Memory B cell (primary cell): ENCODE measurements at regions not wholly inside any gene's neighbourhood (a gene's known extent, or its start where the extent isn't known, plus 50 kb on each side); places are given as distances from the start of the nearest gene placed in this dataset.

Source experiments
- ATAC-seq: fragments of 150-1000 bp; cut with Tn5 transposase; 2 replicates; pipeline ENCODE4 v1.10.0; 2021; ENCODE audit warnings: low read depth, mild to moderate bottlenecking, moderate library complexity
- DNase-seq, 2 donors: peaks; one replicate each; pipeline ENCODE4 v3.0.0; 2022; ENCODE audit warnings: low spot score in 2 of 2
- H3K27ac Mint-ChIP-seq: one replicate; pipeline ENCODE4 v1.8.0; 2022; ENCODE audit warnings: mild to moderate bottlenecking, moderate library complexity, mixed read lengths
- H3K27me3 Mint-ChIP-seq: one replicate; pipeline ENCODE4 v1.8.0; 2022; ENCODE audit warnings: mixed read lengths
- H3K36me3 Mint-ChIP-seq: one replicate; pipeline ENCODE4 v1.8.0; 2022; ENCODE audit warnings: mild to moderate bottlenecking, mixed read lengths
- H3K4me1 Mint-ChIP-seq: one replicate; pipeline ENCODE4 v1.8.0; 2022; ENCODE audit warnings: mixed read lengths
- H3K4me3 Mint-ChIP-seq: one replicate; pipeline ENCODE4 v1.8.0; 2022; ENCODE audit warnings: mild to moderate bottlenecking, moderate library complexity, mixed read lengths
- H3K9me3 Mint-ChIP-seq: one replicate; pipeline ENCODE4 v1.8.0; 2022; ENCODE audit warnings: mixed read lengths

GRCh38 chr17:79420318-79421243 lies 190.3 kb downstream of the RBFOX3 start:
- no peaks in the 10 kb centered on the region for H3K36me3 Mint-ChIP-seq
- H3K4me3 Mint-ChIP-seq = no peak overlapping the region
- H3K9me3 Mint-ChIP-seq = no peaks in the 10 kb centered on the region
- H3K27ac Mint-ChIP-seq = no peak overlapping the region
- no peaks in the 10 kb centered on the region for H3K4me1 Mint-ChIP-seq
- ATAC-seq = no peak
- DNase-seq = no peak
- peaks cover 30% of the 10 kb centered on the region for H3K27me3 Mint-ChIP-seq

- Mint-ChIP-seq H3K9me3 (no peaks in the 10 kb centered on the region), H3K36me3 (no peaks in the 10 kb centered on the region), H3K4me3 (no peak overlapping the region), H3K27me3 (peaks cover 11% of the 10 kb centered on the region), H3K4me1 (no peaks in the 10 kb centered on the region), H3K27ac (no peak overlapping the region)
- ATAC-seq = no peak
- no peak for DNase-seq
Measured at GRCh38 chr17:79417476-79417988, 193.3 kb downstream of the RBFOX3 start.

DNA sequence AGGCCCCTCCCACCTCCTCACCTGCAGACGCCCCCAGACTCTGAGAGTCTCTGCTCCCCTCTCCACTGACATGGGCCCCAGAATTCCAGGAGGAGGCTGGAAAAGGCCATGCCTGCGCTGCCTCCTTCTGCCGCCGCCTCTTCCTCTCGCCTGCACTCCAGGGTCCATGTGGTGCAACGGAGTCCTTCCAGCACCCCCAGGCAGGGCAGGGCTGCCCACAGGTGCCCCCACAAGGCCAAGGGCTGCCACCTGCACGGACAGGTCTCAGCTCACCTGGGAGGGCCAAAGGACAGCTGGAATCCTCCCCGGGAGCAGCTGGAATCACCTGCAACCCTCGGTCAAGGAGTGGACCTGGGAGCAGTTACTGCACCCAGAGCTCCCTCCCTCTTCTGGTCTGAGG lies 194.9 kb downstream of the RBFOX3 start:
- no peak overlapping the region for H3K27ac Mint-ChIP-seq
- no peaks in the 10 kb centered on the region for H3K36me3 Mint-ChIP-seq

DNA sequence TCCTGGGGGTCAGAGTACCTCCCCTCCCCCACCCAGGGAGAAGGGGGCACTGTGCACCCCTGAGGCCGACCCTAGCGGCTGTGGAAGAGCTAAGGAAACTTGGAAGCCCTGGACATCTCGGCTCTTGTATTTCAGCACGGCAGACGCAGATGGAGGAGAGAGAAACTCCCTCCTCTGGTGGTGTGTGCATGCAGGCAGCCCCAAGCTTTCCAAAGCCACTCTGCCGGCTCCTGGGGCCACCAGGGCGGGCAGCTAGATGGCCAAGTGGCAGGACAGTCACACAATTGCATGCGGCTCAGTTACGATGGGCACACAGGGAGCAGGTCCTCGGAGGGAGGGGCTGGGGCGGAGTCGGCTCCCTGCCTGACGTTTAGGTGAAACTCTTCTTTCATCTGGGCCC lies 195.5 kb downstream of the RBFOX3 start:
- DNase-seq (no peak), ATAC-seq (no peak)
- no peak overlapping the region for H3K4me3 Mint-ChIP-seq
- H3K27ac Mint-ChIP-seq = no peak overlapping the region
- H3K36me3 Mint-ChIP-seq = no peaks in the 10 kb centered on the region
- no peaks in the 10 kb centered on the region for H3K4me1 Mint-ChIP-seq
- peaks cover 9% of the 10 kb centered on the region for H3K27me3 Mint-ChIP-seq
- no peaks in the 10 kb centered on the region for H3K9me3 Mint-ChIP-seq

More for the DNA sequence above, 194.9 kb downstream of the RBFOX3 start:
- ATAC-seq = no peak
- Mint-ChIP-seq H3K9me3 (no peaks in the 10 kb centered on the region), H3K4me1 (no peaks in the 10 kb centered on the region), H3K4me3 (no peak overlapping the region), H3K27me3 (peaks cover 9% of the 10 kb centered on the region)
- DNase-seq = no peak

GRCh38 chr17:79414793-79415211 lies 196.0 kb downstream of the RBFOX3 start:
- H3K27ac Mint-ChIP-seq = no peak overlapping the region
- H3K27me3 Mint-ChIP-seq = peaks cover 9% of the 10 kb centered on the region
- ATAC-seq (no peak), DNase-seq (no peak)
- no peaks in the 10 kb centered on the region for H3K9me3 Mint-ChIP-seq
- H3K4me1 Mint-ChIP-seq = no peaks in the 10 kb centered on the region
- H3K36me3 Mint-ChIP-seq = no peaks in the 10 kb centered on the region
- no peak overlapping the region for H3K4me3 Mint-ChIP-seq

- peaks cover 9% of the 10 kb centered on the region for H3K27me3 Mint-ChIP-seq
- DNase-seq (no peak), ATAC-seq (no peak)
- H3K9me3 Mint-ChIP-seq = no peaks in the 10 kb centered on the region
- H3K36me3 Mint-ChIP-seq = no peaks in the 10 kb centered on the region
- no peak overlapping the region for H3K4me3 Mint-ChIP-seq
- H3K4me1 Mint-ChIP-seq = no peaks in the 10 kb centered on the region
- no peak overlapping the region for H3K27ac Mint-ChIP-seq
Measured at GRCh38 chr17:79414063-79414792, 196.6 kb downstream of the RBFOX3 start.

DNA sequence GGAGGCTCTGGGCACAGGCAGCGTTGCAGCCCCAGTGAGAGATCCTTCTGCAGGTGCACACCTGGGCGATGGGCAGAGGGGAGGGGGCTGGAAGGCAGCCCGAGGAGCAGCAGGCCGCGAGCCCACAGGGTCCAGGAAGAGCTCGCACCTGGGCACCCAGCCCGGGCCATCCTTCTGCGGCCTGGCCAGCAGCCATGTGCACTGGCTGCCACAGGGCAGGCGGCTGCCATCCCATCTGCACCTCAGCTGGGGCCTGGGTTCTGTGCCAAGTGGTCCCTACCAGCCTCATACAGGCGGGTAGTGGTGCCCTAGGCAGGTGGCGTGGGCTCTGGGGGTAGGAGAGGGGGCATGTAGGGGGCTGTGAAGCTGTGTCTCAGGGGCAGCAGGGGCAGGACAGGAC lies 197.2 kb downstream of the RBFOX3 start:
- Mint-ChIP-seq H3K9me3 (no peaks in the 10 kb centered on the region), H3K4me3 (no peak overlapping the region), H3K27me3 (peaks cover 9% of the 10 kb centered on the region), H3K36me3 (no peaks in the 10 kb centered on the region), H3K4me1 (no peaks in the 10 kb centered on the region), H3K27ac (no peak overlapping the region)
- no peak for DNase-seq
- ATAC-seq = no peak

- Mint-ChIP-seq H3K36me3 (no peaks in the 10 kb centered on the region), H3K4me1 (no peaks in the 10 kb centered on the region), H3K27me3 (peaks cover 7% of the 10 kb centered on the region), H3K4me3 (no peak overlapping the region), H3K27ac (no peak overlapping the region), H3K9me3 (no peaks in the 10 kb centered on the region)
- ATAC-seq (no peak), DNase-seq (no peak)
Measured at GRCh38 chr17:79412886-79413390, 197.9 kb downstream of the RBFOX3 start.

DNA sequence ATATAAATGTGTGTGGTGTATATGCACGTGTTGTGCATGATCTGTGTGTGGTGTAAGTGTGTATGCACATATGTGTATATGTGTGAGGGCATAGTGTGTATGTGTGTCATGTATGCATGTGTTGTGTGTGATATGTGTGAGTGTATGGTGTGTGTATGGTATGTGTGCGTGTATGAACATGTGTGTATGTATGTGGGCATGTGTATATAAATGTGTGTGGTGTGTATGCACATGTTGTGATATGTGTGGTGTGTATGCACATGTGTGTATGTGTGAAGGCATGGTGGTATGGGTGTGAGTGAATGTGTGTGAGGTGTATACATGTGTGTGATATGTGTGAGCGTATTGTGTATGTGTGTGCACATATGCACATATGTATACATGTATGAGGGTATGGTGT lies 198.7 kb downstream of the RBFOX3 start:
- DNase-seq = no peak
- H3K9me3 Mint-ChIP-seq = no peaks in the 10 kb centered on the region
- H3K4me1 Mint-ChIP-seq = no peaks in the 10 kb centered on the region
- no peak overlapping the region for H3K4me3 Mint-ChIP-seq
- H3K27me3 Mint-ChIP-seq = peaks cover 10% of the 10 kb centered on the region
- H3K27ac Mint-ChIP-seq = no peak overlapping the region
- no peak for ATAC-seq
- no peaks in the 10 kb centered on the region for H3K36me3 Mint-ChIP-seq

DNA sequence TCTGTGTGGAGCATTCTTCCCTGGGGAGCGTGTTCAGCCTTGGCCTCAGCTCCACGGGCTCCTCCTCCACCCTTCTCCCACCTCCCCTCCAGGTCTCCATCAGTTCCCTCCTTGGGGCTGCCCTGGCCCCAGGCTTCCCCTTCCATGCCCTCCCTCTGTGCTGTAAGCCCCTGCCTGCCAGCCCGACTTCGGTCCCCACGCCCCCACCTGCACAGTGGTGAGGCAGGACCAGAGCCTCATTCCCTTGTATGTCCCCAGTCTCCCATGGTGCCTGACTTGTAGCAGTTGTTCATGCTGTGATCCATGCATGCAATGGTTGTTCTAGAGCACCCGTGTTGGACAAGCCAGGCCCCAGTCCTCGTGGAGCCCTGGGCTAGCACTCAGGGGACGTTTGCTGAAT lies 199.4 kb downstream of the RBFOX3 start:
- H3K27ac Mint-ChIP-seq = no peak overlapping the region

DNA sequence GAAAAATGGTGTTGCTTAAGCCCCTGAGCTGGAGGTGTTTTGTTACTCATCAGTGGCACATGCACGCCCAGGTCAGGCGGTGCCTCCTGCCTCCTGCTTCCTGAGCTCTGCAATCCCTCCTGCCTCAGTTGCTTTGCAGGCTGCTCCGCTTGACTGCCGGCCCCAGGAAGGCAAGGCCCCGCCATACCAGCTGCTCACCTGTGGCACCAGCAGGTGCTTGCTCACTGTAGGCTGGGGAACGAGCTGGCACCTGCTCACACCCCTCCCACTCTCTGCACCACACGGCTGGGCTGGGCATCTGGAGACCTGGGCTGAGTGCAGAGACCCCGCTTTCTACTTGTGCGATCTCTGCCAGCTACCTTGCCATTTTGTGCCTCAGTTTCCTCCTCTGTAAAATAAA lies 200.2 kb downstream of the RBFOX3 start:
- ATAC-seq = no peak
- no peak overlapping the region for H3K4me3 Mint-ChIP-seq
- no peaks in the 10 kb centered on the region for H3K36me3 Mint-ChIP-seq
- no peaks in the 10 kb centered on the region for H3K9me3 Mint-ChIP-seq
- H3K4me1 Mint-ChIP-seq = no peaks in the 10 kb centered on the region
- no peak for DNase-seq
- H3K27me3 Mint-ChIP-seq = peaks cover 16% of the 10 kb centered on the region
- no peak overlapping the region for H3K27ac Mint-ChIP-seq

More for the DNA sequence above, 199.4 kb downstream of the RBFOX3 start:
- Mint-ChIP-seq H3K4me3 (no peak overlapping the region), H3K9me3 (no peaks in the 10 kb centered on the region), H3K4me1 (no peaks in the 10 kb centered on the region), H3K27me3 (peaks cover 13% of the 10 kb centered on the region), H3K36me3 (no peaks in the 10 kb centered on the region)
- ATAC-seq (no peak), DNase-seq (no peak)

- no peak overlapping the region for H3K27ac Mint-ChIP-seq
- no peaks in the 10 kb centered on the region for H3K4me1 Mint-ChIP-seq
- H3K36me3 Mint-ChIP-seq = no peaks in the 10 kb centered on the region
- peaks cover 25% of the 10 kb centered on the region for H3K27me3 Mint-ChIP-seq
- H3K9me3 Mint-ChIP-seq = no peaks in the 10 kb centered on the region
- no peak for ATAC-seq
- DNase-seq = no peak
- H3K4me3 Mint-ChIP-seq = no peak overlapping the region
Measured at GRCh38 chr17:79408251-79408650, 202.6 kb downstream of the RBFOX3 start.

- Mint-ChIP-seq H3K27me3 (peaks cover 25% of the 10 kb centered on the region), H3K27ac (no peak overlapping the region), H3K4me1 (no peaks in the 10 kb centered on the region), H3K36me3 (no peaks in the 10 kb centered on the region), H3K4me3 (no peak overlapping the region), H3K9me3 (no peaks in the 10 kb centered on the region)
- ATAC-seq = no peak
- DNase-seq = no peak
Measured at GRCh38 chr17:79407385-79407784, 203.5 kb downstream of the RBFOX3 start.

DNA sequence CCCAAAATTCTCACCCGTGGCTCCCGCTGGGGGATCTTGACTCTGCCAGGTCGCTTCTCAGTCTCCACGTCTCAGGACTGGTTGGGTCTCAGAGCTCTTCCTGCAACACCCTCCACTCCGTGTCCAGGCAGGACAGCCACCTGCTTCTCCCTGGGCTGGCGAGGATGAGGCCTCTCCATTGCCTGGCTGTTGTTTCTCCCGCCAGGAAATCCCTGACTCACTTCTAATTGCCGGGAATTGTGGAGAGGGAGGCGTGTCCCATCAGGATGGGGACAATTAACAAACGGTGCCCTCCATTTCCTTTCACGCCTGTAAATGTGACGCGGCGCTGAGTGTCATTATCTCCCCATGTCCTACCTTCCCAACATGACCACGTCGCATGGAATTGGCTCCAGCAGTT lies 204.5 kb downstream of the RBFOX3 start:
- no peaks in the 10 kb centered on the region for H3K9me3 Mint-ChIP-seq

More for the DNA sequence above, 204.5 kb downstream of the RBFOX3 start:
- H3K4me3 Mint-ChIP-seq = no peak overlapping the region
- no peak overlapping the region for H3K27ac Mint-ChIP-seq
- ATAC-seq = no peak
- peaks cover 2% of the 10 kb centered on the region for H3K4me1 Mint-ChIP-seq
- no peak for DNase-seq
- H3K27me3 Mint-ChIP-seq = peaks cover 27% of the 10 kb centered on the region
- H3K36me3 Mint-ChIP-seq = no peaks in the 10 kb centered on the region
